ENCODE measurements at regions not wholly inside any gene's neighbourhood (a gene's known extent, or its start where the extent isn't known, plus 50 kb on each side); places are given as distances from the start of the nearest gene placed in this dataset.

- Histone ChIP-seq H3K4me1 (ENCODE audit: control insufficient read depth in 1 of 2, insufficient read depth in 2 of 2, low read length in 2 of 2) (no peaks in the 10 kb centered on the region), H3K14ac (ENCODE audit: low read length) (no peak overlapping the region), H3K4me3 (ENCODE audit: low read depth, low read length) (no peak overlapping the region), H3K4me2 (ENCODE audit: low read length) (no peak overlapping the region), H2BK12ac (ENCODE audit: low read length) (no peak overlapping the region), H3K9ac (ENCODE audit: low read length) (no peak overlapping the region), H3K27me3 (ENCODE audit: insufficient read depth, low read length) (no peaks in the 10 kb centered on the region), H2BK120ac (ENCODE audit: insufficient read depth, low read length, poor library complexity) (no peak overlapping the region), H3K36me3 (ENCODE audit: control insufficient read depth in 1 of 2, insufficient read depth in 2 of 2, low read length in 2 of 2) (no peaks in the 10 kb centered on the region), H4K12ac (ENCODE audit: low read depth, low read length) (no peak overlapping the region), H3K27ac (ENCODE audit: low read depth, low read length) (no peak overlapping the region), H3K9me3 (ENCODE audit: insufficient read depth, low read depth, low read length) (no peaks in the 10 kb centered on the region), H3K23ac (ENCODE audit: low read length) (no peak overlapping the region), H3K4ac (ENCODE audit: low read depth, low read length) (no peak overlapping the region), H3K18ac (ENCODE audit: low read length) (no peak overlapping the region), H4K8ac (ENCODE audit: low read depth, low read length) (no peak overlapping the region), H2AK5ac (ENCODE audit: low read length) (no peak overlapping the region), H2BK5ac (ENCODE audit: low read depth, low read length, poor library complexity) (no peak overlapping the region), H2AFZ (ENCODE audit: insufficient read depth, low read length, poor library complexity) (no peak overlapping the region), H3K79me1 (ENCODE audit: low read length) (no peaks in the 10 kb centered on the region), H4K91ac (ENCODE audit: low read depth, low read length) (no peak overlapping the region), H3K79me2 (ENCODE audit: control insufficient read depth, insufficient read depth, low read length, poor library complexity) (no peaks in the 10 kb centered on the region)
- no peak for DNase-seq
- WGBS (ENCODE audit: extremely low coverage, insufficient coverage, insufficient read length) = no CpG with 5 or more reads among the region's 3 CpGs
These were observed 240.8 kb upstream of the NR5A2 start for GRCh38 chr1:199786695-199787094.

- Histone ChIP-seq H2AFZ (ENCODE audit: insufficient read depth, low read length, poor library complexity) (no peak overlapping the region), H3K23ac (ENCODE audit: low read length) (no peak overlapping the region), H2BK5ac (ENCODE audit: low read depth, low read length, poor library complexity) (no peak overlapping the region), H3K27ac (ENCODE audit: low read depth, low read length) (no peak overlapping the region), H4K8ac (ENCODE audit: low read depth, low read length) (no peak overlapping the region), H3K14ac (ENCODE audit: low read length) (no peak overlapping the region), H3K9ac (ENCODE audit: low read length) (no peak overlapping the region), H2BK120ac (ENCODE audit: insufficient read depth, low read length, poor library complexity) (no peak overlapping the region), H3K4ac (ENCODE audit: low read depth, low read length) (no peak overlapping the region), H3K18ac (ENCODE audit: low read length) (no peak overlapping the region), H3K4me2 (ENCODE audit: low read length) (no peak overlapping the region), H2BK12ac (ENCODE audit: low read length) (no peak overlapping the region), H3K36me3 (ENCODE audit: control insufficient read depth in 1 of 2, insufficient read depth in 2 of 2, low read length in 2 of 2) (no peaks in the 10 kb centered on the region), H3K9me3 (ENCODE audit: insufficient read depth, low read depth, low read length) (no peaks in the 10 kb centered on the region), H2AK5ac (ENCODE audit: low read length) (no peak overlapping the region), H3K79me1 (ENCODE audit: low read length) (no peaks in the 10 kb centered on the region), H4K12ac (ENCODE audit: low read depth, low read length) (no peak overlapping the region), H3K4me1 (ENCODE audit: control insufficient read depth in 1 of 2, insufficient read depth in 2 of 2, low read length in 2 of 2) (no peaks in the 10 kb centered on the region), H3K4me3 (ENCODE audit: low read depth, low read length) (no peak overlapping the region), H4K91ac (ENCODE audit: low read depth, low read length) (no peak overlapping the region), H3K79me2 (ENCODE audit: control insufficient read depth, insufficient read depth, low read length, poor library complexity) (no peaks in the 10 kb centered on the region), H3K27me3 (ENCODE audit: insufficient read depth, low read length) (no peaks in the 10 kb centered on the region)
- DNase-seq = no peak
- no CpG with 5 or more reads among the region's 1 CpG for WGBS (ENCODE audit: extremely low coverage, insufficient coverage, insufficient read length)
These were observed 238.4 kb upstream of the NR5A2 start for GRCh38 chr1:199789141-199789540.

DNA sequence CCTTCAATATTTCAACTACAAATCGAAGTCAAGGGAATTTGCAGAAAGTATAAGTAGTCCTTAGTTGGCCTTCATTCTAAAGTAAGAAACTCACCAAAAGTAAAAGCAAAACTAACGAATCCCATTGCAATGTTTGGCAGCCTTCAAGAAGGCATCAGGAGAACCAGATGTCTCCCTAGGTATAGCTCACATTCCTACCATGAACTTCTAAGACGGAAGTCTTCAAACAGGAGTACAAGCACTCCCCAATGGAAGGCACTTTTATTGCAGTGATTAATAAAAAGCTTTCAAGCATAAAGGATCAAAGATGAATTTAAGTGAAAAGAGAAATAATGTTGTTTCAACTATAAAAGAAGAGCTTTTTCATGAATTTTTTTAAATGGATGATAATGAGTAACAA, 236.0 kb upstream of the NR5A2 start:
- H3K9me3 ChIP-seq (ENCODE audit: insufficient read depth, low read depth, low read length) = no peaks in the 10 kb centered on the region
- no peaks in the 10 kb centered on the region for H3K27me3 ChIP-seq (ENCODE audit: insufficient read depth, low read length)
- no peak overlapping the region for H2BK120ac ChIP-seq (ENCODE audit: insufficient read depth, low read length, poor library complexity)
- H3K9ac ChIP-seq (ENCODE audit: low read length) = no peak overlapping the region
- H2AFZ ChIP-seq (ENCODE audit: insufficient read depth, low read length, poor library complexity) = no peak overlapping the region
- no CpG with 5 or more reads among the region's 3 CpGs for WGBS (ENCODE audit: extremely low coverage, insufficient coverage, insufficient read length)
- no peak for DNase-seq
- no peak overlapping the region for H3K18ac ChIP-seq (ENCODE audit: low read length)
- no peak overlapping the region for H4K8ac ChIP-seq (ENCODE audit: low read depth, low read length)
- no peak overlapping the region for H2BK5ac ChIP-seq (ENCODE audit: low read depth, low read length, poor library complexity)
- no peaks in the 10 kb centered on the region for H3K79me2 ChIP-seq (ENCODE audit: control insufficient read depth, insufficient read depth, low read length, poor library complexity)
- H3K4me2 ChIP-seq (ENCODE audit: low read length) = no peak overlapping the region
- no peaks in the 10 kb centered on the region for H3K79me1 ChIP-seq (ENCODE audit: low read length)
- no peak overlapping the region for H3K14ac ChIP-seq (ENCODE audit: low read length)
- no peak overlapping the region for H2AK5ac ChIP-seq (ENCODE audit: low read length)
- H3K4me1 ChIP-seq (ENCODE audit: control insufficient read depth in 1 of 2, insufficient read depth in 2 of 2, low read length in 2 of 2) = no peaks in the 10 kb centered on the region
- no peak overlapping the region for H2BK12ac ChIP-seq (ENCODE audit: low read length)
- H3K27ac ChIP-seq (ENCODE audit: low read depth, low read length) = no peak overlapping the region
- no peak overlapping the region for H4K91ac ChIP-seq (ENCODE audit: low read depth, low read length)
- H3K4ac ChIP-seq (ENCODE audit: low read depth, low read length) = no peak overlapping the region
- H4K12ac ChIP-seq (ENCODE audit: low read depth, low read length) = no peak overlapping the region
- H3K23ac ChIP-seq (ENCODE audit: low read length) = no peak overlapping the region
- no peaks in the 10 kb centered on the region for H3K36me3 ChIP-seq (ENCODE audit: control insufficient read depth in 1 of 2, insufficient read depth in 2 of 2, low read length in 2 of 2)
- no peak overlapping the region for H3K4me3 ChIP-seq (ENCODE audit: low read depth, low read length)

DNA sequence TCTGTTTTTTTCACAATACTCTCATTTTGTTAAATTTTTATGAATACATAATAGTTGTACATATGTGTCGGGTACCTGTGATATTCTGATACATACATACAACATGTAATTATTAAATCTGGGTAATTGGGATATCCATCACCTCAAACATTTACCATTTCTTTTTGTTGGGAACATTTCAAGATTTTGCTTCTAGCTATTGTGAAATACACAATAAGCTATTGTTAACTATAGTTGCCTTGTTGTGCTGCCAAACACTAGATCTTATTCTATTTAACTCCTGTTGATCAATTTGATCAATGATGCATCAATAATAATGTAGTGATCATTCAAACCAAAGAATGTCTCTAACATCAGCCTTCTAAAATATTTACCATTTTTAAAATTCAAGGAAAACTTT, 234.6 kb upstream of the NR5A2 start:
- Histone ChIP-seq H3K4me1 (ENCODE audit: control insufficient read depth in 1 of 2, insufficient read depth in 2 of 2, low read length in 2 of 2) (no peaks in the 10 kb centered on the region), H2AK5ac (ENCODE audit: low read length) (no peak overlapping the region), H3K79me2 (ENCODE audit: control insufficient read depth, insufficient read depth, low read length, poor library complexity) (no peaks in the 10 kb centered on the region), H2AFZ (ENCODE audit: insufficient read depth, low read length, poor library complexity) (no peak overlapping the region), H3K79me1 (ENCODE audit: low read length) (no peaks in the 10 kb centered on the region), H3K36me3 (ENCODE audit: control insufficient read depth in 1 of 2, insufficient read depth in 2 of 2, low read length in 2 of 2) (no peaks in the 10 kb centered on the region), H4K91ac (ENCODE audit: low read depth, low read length) (no peak overlapping the region), H3K14ac (ENCODE audit: low read length) (no peak overlapping the region), H2BK120ac (ENCODE audit: insufficient read depth, low read length, poor library complexity) (no peak overlapping the region), H2BK12ac (ENCODE audit: low read length) (no peak overlapping the region), H3K4me3 (ENCODE audit: low read depth, low read length) (no peak overlapping the region), H3K4me2 (ENCODE audit: low read length) (no peak overlapping the region), H4K12ac (ENCODE audit: low read depth, low read length) (no peak overlapping the region), H3K18ac (ENCODE audit: low read length) (no peak overlapping the region), H2BK5ac (ENCODE audit: low read depth, low read length, poor library complexity) (no peak overlapping the region), H3K4ac (ENCODE audit: low read depth, low read length) (no peak overlapping the region), H3K9me3 (ENCODE audit: insufficient read depth, low read depth, low read length) (no peaks in the 10 kb centered on the region), H3K27ac (ENCODE audit: low read depth, low read length) (no peak overlapping the region), H3K9ac (ENCODE audit: low read length) (no peak overlapping the region), H3K23ac (ENCODE audit: low read length) (no peak overlapping the region), H4K8ac (ENCODE audit: low read depth, low read length) (no peak overlapping the region), H3K27me3 (ENCODE audit: insufficient read depth, low read length) (no peaks in the 10 kb centered on the region)
- DNase-seq = no peak
- no CpG with 5 or more reads among the region's 1 CpG for WGBS (ENCODE audit: extremely low coverage, insufficient coverage, insufficient read length)

All from trophoblast cell (in vitro differentiated cells and primary cell).